Kidney epithelial cell (primary cell): ENCODE measurements at regions not wholly inside any gene's neighbourhood (a gene's known extent, or its start where the extent isn't known, plus 50 kb on each side); places are given as distances from the start of the nearest gene placed in this dataset.

Experiments
- DNase-seq: peaks from one replicate; pipeline ENCODE4 v3.0.0-alpha.2; 2010; ENCODE audit warnings: low read depth
- H3K27me3 ChIP-seq: 2 replicates; pipeline ENCODE4 v1.6.0; 2011; ENCODE audit warnings: low read length; ENCODE audit not compliant: control insufficient read depth, insufficient read depth
- H3K36me3 ChIP-seq: 2 replicates; pipeline ENCODE4 v1.5.1; 2011; ENCODE audit warnings: low read length; ENCODE audit not compliant: control insufficient read depth, insufficient read depth
- H3K4me3 ChIP-seq: 2 replicates; pipeline ENCODE4 v1.5.1; 2011; ENCODE audit warnings: low read depth, mild to moderate bottlenecking, control low read depth, low read length
- CTCF ChIP-seq: IDR thresholded peaks from 2 replicates; pipeline ENCODE4 v1.5.1; 2011; ENCODE audit warnings: mild to moderate bottlenecking, moderate library complexity, low read length, control low read depth, inconsistent platforms; ENCODE audit not compliant: insufficient read depth, poor library complexity, severe bottlenecking

DNA sequence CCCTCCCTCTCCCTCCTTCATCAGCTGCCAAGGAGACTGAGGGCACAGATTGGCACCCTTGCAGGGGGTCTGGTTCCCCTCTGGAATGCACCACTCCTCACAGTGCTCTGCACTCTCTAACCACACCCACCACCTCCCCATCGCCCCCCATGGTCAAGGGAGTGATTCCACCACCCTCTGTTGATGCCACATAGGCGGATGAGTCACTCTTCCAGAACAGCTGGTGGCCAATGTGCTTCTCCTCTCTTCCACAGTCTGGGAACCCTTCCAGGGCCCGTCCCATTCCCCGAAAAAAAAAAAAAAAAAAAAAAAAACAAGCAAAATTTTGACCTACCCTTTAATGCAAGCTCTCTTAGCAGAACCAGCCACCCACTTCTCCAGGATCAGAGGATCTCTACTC, 341.3 kb upstream of the KLF3 start:
- TF ChIP-seq CTCF, result no peak
- H3K27me3 ChIP-seq, result no peaks in the 10 kb centered on the region
- no peak for DNase-seq
- H3K36me3 ChIP-seq, result no peaks in the 10 kb centered on the region
- no peak overlapping the region for H3K4me3 ChIP-seq

- no peaks in the 10 kb centered on the region for H3K36me3 ChIP-seq
- H3K27me3 ChIP-seq, result no peaks in the 10 kb centered on the region
- TF ChIP-seq CTCF, result no peak
- no peak for DNase-seq
- H3K4me3 ChIP-seq, result no peak overlapping the region
Measured at GRCh38 chr4:38323141-38323641, 340.8 kb upstream of the KLF3 start.

- H3K4me3 ChIP-seq, result no peak overlapping the region
- no peak for TF ChIP-seq CTCF
- no peak for DNase-seq
- no peaks in the 10 kb centered on the region for H3K27me3 ChIP-seq
- H3K36me3 ChIP-seq, result no peaks in the 10 kb centered on the region
Measured at GRCh38 chr4:38324861-38325628, 339.0 kb upstream of the KLF3 start.

GRCh38 chr4:38325629-38325913, 338.4 kb upstream of the KLF3 start:
- Histone ChIP-seq H3K27me3 (no peaks in the 10 kb centered on the region), H3K4me3 (no peak overlapping the region), H3K36me3 (no peaks in the 10 kb centered on the region)
- no peak for DNase-seq
- no peak for TF ChIP-seq CTCF

DNA sequence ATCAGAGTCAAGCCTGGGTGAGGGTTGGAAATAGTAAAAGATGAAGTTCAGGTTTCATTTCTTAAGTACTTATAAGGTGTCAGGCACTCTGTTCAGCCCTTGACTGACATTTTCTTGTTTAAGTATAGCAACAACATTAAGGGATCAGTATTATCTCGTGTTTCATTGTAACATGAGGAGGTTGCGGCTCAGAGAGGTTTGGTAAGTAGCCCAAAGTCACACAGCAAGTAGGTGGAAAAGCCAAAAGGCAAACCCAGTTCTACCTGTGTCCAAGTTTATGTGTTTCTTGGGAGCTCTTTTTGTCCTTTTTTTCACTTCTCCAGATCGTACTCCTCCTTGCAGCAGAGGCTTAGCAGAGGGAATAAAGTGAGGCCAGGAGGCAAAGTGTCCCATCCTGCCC, 337.5 kb upstream of the KLF3 start:
- Histone ChIP-seq H3K4me3 (no peak overlapping the region), H3K27me3 (no peaks in the 10 kb centered on the region), H3K36me3 (no peaks in the 10 kb centered on the region)
- DNase-seq, result no peak
- no peak for TF ChIP-seq CTCF

- no peak for DNase-seq
- no peak for TF ChIP-seq CTCF
- Histone ChIP-seq H3K4me3 (no peak overlapping the region), H3K27me3 (no peaks in the 10 kb centered on the region), H3K36me3 (no peaks in the 10 kb centered on the region)
Measured at GRCh38 chr4:38327174-38327573, 336.8 kb upstream of the KLF3 start.
